22Rv1 (cell line): ENCODE measurements at regions not wholly inside any gene's neighbourhood (a gene's known extent, or its start where the extent isn't known, plus 50 kb on each side); places are given as distances from the start of the nearest gene placed in this dataset.

Experiments
- ZFX ChIP-seq: fragments of 450-650 bp; IDR thresholded peaks from 2 replicates; pipeline ENCODE4 v1.6.1; 2017; ENCODE audit warnings: antibody characterized with exemption, borderline replicate concordance
- TF ChIP-seq, protein P1 (sequence below): fragments of 450-650 bp; IDR thresholded peaks from 2 replicates; pipeline ENCODE4 v1.5.1; 2017; ENCODE audit warnings: mild to moderate bottlenecking

DNA sequence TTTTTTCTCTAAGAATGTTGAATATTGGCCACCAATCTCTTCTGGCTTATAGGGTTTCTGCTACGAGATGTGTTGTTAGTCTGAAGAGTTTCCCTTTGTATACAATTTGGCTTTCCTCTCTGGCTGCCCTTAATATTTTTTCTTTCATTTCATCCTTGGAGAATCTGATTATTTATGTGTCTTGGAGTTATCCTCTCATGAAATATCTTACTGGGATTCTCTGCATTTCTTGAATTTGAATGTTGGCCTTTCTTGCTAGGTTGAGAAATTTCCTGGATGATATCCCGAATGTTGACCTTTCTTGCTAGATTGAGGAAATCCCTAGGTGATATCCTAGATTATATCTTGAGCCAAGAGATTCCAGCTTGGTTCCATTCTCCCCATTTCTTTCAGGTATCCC lies 125.6 kb downstream of the SLC5A7 start:
- TF ChIP-seq, protein P1, sequence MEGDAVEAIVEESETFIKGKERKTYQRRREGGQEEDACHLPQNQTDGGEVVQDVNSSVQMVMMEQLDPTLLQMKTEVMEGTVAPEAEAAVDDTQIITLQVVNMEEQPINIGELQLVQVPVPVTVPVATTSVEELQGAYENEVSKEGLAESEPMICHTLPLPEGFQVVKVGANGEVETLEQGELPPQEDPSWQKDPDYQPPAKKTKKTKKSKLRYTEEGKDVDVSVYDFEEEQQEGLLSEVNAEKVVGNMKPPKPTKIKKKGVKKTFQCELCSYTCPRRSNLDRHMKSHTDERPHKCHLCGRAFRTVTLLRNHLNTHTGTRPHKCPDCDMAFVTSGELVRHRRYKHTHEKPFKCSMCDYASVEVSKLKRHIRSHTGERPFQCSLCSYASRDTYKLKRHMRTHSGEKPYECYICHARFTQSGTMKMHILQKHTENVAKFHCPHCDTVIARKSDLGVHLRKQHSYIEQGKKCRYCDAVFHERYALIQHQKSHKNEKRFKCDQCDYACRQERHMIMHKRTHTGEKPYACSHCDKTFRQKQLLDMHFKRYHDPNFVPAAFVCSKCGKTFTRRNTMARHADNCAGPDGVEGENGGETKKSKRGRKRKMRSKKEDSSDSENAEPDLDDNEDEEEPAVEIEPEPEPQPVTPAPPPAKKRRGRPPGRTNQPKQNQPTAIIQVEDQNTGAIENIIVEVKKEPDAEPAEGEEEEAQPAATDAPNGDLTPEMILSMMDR, result no peak
- no peak for TF ChIP-seq ZFX
